GM18861 (cell line): ENCODE measurements at regions not wholly inside any gene's neighbourhood (a gene's known extent, or its start where the extent isn't known, plus 50 kb on each side); places are given as distances from the start of the nearest gene placed in this dataset.
"Not testable (repeated sequence)": the region's sequence is repeated elsewhere in the genome, so short reads cannot be mapped to it uniquely, and the experiment has no call there.

Experiments used
- ATAC-seq: cut with Tn5 transposase; IDR thresholded peaks from one replicate; pipeline ENCODE4 v1.9.1; 2021; ENCODE audit not compliant: unreplicated experiment

- ATAC-seq, result no peak
Measured at GRCh38 chr18:1104181-1104881, 199.7 kb downstream of the ADCYAP1 start.

GRCh38 chr18:1124495-1124894 lies 219.8 kb downstream of the ADCYAP1 start:
- no peak for ATAC-seq

- ATAC-seq, result no peak
Measured at GRCh38 chr18:1133541-1133940, 228.9 kb downstream of the ADCYAP1 start.

GRCh38 chr18:1147730-1148129 lies 243.1 kb downstream of the ADCYAP1 start:
- ATAC-seq, result no peak

DNA sequence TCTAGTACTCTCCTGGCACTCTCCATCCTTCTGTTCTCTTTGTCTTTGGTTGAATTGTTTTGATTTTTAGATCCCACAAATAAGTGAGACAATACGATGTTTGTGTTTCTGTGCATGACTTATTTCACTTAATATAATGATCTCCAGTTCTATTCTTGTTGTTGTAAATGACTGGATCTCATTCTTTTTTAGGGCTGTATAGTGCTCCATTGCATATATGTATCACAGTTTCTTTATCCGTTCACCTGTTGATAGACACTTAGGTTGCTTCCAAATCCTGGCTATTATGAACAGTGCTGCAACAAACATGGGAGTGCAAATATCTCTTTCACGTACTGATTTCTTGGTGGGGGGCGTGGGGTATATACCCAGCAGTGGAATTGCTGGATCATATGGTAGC lies 245.0 kb downstream of the ADCYAP1 start:
- ATAC-seq, result no peak

DNA sequence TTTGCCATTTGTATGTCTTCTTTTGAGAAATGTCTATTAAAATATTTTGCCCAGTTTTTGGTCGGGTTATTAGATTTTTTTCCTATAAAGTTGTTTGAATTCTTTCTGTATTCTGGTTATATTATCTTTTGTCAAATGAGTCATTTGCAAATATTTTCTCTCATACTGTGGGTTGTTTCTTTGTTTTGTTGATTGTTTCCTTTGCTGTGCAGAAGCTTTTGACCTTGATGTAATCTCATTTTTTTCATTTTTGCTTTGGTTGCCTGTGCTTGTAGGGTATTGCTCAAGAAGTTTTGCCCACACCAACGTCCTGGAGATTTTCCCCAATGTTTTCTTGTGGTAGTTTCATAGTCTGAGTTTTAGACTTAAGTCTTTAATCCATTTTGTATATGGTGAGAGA lies 245.7 kb downstream of the ADCYAP1 start:
- no peak for ATAC-seq

DNA sequence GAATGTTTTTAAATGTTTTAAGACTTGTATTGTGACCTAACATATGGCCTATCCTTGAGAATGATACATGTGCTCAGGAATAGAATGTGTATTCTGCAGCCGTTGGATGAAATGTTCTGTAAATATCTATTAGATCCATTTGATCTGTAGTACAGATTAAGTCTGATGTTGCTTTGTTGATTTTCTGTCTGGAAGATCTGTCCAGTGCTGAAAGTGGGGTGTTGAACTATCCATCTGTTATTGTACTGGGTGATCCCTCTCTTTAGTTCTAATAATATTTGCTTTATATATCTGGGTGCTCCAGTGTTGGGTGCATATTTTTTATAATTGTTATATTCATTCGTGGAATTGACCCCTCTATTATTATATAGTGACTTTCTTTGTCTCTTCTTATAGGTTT lies 248.3 kb downstream of the ADCYAP1 start:
- ATAC-seq, result not testable (repeated sequence)

GRCh38 chr18:1173593-1173992 lies 268.9 kb downstream of the ADCYAP1 start:
- no peak for ATAC-seq

GRCh38 chr18:1177232-1177631 lies 272.6 kb downstream of the ADCYAP1 start:
- no peak for ATAC-seq

GRCh38 chr18:1191341-1191740 lies 286.7 kb downstream of the ADCYAP1 start:
- ATAC-seq, result no peak

- no peak for ATAC-seq
Measured at GRCh38 chr18:1213126-1213525, 308.5 kb downstream of the ADCYAP1 start.

DNA sequence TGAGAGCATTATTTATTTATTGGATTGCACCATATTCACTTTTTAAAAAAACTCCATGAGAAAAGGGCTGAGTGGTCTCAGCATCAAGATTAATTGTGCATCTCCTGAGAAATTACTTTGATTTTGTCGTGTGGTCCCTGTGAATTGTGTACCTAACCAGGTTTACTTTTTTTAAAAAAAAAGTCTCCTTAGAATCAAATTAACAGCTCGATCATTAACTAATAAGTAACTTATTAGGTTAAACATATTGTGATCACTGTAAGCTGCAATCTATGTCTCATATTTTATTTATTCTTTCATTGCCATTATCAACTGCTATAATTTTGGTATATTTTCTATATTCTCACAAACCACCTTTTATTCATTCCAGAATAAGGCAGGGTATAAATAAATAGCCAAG lies 318.2 kb downstream of the ADCYAP1 start:
- ATAC-seq, result no peak

- ATAC-seq, result no peak
Measured at GRCh38 chr18:1227025-1227424, 322.4 kb downstream of the ADCYAP1 start.

DNA sequence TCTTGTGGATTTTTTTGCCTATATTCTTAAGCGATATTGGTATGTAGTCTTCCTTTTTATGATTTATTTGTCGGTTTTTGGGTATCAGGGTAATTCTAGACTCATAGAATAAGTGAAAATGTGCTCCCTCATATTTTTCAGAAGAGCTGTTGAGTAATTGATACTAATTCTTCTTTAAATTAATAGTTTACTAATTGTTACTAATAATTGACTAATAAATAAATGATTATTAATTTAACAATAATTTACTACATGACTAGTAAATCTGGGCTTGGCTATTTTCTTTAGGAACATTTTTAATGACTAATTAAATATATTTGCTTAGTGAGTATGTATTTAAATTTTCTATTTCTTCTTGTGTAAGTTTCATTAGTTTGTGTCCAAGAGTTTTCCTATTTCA lies 325.0 kb downstream of the ADCYAP1 start:
- ATAC-seq, result no peak

DNA sequence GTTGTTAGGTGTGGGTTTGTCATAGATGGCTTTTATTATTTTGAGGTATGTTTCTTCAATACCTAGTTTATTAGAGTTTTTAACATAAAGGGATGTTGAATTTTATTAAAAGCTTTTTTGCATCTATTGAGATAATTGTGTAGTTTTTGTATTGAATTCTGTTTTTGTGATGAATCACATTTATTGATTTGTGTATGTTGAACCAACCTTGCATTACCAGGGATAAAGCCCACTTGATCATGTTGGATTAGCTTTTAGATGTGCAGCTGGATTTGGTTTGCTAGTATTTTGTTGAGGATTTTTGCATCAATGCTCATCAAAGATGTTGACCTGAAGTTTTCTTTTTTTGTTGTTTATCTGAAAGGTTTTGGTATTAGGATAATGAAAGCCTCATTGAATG lies 328.2 kb downstream of the ADCYAP1 start:
- no peak for ATAC-seq

- no peak for ATAC-seq
Measured at GRCh38 chr18:1240701-1241100, 336.0 kb downstream of the ADCYAP1 start.

DNA sequence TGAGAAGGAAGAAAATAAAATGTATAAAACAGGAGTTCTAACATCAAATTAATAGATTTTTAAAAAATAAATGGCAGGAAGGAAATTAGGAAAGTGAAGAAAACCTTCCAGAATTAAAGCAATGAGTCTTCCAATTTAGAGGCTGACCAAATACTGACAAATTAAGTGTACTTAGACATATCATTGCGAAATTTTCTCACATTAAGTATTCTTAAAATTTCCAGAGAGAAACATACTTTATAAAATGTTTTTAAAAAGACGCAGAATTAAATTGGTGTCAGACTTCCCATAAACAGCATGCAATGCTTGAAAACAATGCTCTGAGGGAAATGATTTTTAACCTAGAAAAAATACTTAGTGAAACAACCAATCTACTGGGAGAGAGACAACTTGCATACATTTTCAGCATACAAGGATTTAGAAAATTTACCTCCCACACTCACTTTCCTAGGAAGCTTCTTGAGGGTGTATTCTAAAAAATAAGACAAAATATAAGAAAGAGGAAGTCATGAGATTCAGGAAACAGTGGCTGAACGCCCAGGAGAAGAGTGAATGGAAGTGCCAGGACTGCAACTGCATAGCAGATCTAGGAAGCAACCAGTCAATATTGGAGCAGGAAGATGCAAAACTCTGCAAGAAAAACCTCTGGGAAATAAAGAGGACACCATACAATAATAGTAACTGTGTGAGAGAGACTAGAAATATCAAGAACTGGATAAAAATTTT lies 339.9 kb downstream of the ADCYAP1 start:
- ATAC-seq, result no peak

- ATAC-seq, result no peak
Measured at GRCh38 chr18:1246827-1247226, 342.2 kb downstream of the ADCYAP1 start.

DNA sequence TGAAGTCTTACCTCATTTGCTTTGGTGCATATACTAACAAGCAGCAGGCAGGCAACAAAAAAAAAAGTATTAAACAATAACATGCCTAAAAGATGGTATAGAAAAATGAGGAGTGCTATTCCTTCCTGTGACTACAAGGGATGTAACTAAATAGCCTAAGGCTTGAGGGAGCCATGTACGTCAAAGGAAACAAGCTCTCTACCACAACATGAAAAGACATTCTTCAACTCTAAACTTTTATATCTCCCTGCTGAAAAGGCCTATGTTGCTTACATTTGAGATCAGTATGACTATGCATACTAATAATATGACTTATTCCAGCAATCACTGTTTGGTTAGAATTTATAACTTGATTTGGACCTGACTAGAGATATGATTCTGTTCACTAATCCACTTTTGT lies 347.9 kb downstream of the ADCYAP1 start:
- no peak for ATAC-seq

- no peak for ATAC-seq
Measured at GRCh38 chr18:1252936-1253335, 348.3 kb downstream of the ADCYAP1 start.

GRCh38 chr18:1253827-1254226 lies 349.2 kb downstream of the ADCYAP1 start:
- no peak for ATAC-seq

DNA sequence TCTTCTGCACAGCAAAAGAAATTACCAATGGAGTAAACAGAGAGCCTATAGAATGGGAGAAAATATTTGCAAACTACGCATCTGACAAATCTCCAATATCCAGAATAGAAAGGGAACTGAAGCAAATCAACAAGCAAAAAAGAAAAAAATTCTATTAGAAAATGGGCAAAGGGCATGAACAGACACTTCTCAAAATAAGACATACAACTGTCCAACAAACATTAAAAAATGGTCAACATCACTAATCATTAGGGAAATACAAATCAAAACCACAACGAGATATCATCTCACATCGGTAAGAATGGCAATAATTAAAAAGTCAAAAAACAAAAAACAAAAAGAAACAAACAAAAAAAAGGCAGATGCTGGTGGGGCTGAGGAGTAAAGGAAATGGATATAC lies 356.4 kb downstream of the ADCYAP1 start:
- ATAC-seq, result no peak

DNA sequence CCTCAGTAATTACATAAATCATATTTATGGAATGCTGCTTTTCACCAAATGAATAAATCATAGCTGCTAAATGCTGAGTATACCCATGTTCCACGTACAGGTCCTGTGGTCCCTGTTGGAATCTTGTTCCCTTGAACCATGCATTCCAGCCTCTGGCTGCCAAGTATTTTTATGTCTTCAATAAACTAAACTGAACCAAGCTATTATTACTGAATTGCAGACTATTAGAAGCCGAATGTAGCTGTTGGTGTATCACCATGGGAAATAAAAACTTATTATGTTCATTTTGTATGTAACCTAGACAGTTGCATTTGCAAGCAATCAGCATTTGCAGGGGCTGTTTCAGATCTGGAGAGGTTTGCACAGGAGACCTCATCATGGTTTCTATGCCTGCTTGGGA lies 362.4 kb downstream of the ADCYAP1 start:
- ATAC-seq, result no peak
